ENCODE measurements at regions not wholly inside any gene's neighbourhood (a gene's known extent, or its start where the extent isn't known, plus 50 kb on each side); places are given as distances from the start of the nearest gene placed in this dataset.
"Not testable (repeated sequence)": the region's sequence is repeated elsewhere in the genome, so short reads cannot be mapped to it uniquely, and the experiment has no call there.

DNA sequence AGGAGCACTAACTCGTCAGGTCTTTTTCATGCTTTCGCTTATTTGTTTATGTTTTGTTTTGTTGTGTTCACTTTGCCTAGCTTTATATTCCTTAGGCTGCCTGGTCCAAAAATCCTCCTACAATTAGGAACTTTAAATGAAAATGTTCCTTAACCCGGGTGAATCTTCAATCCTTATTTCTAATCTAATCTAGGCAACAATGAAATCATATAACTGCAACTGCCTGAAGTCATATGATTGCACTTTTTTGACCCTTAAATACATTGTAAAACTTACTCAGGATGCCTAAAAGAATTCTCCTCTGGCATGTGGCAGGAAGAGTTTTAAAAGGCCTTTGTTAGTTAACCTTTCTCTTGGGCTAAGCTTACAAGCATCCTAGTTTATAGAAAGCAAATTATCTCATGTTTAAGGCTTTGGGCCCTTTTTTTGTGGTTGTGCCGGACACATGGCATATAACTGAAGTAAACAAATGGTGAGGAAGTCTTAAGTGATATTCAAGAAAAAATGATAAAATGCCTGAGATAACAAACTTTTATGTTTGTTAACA, 279.4 kb downstream of the FAT4 start:
- H3K4me1 ChIP-seq = no peaks in the 10 kb centered on the region
- in situ Hi-C loops (cut with MboI; ENCODE audit: low sequenced_read_pairs in 4 of 4) = no loop called here
- intact Hi-C loops (cut with DNase I; ENCODE audit: low total_unique reads) = no loop called here
- ATAC-seq = no peak
- no peaks in the 10 kb centered on the region for H3K36me3 ChIP-seq
- no peaks in the 10 kb centered on the region for H3K27me3 ChIP-seq
- H3K27ac ChIP-seq = no peak overlapping the region
- H3K9me3 ChIP-seq = no peaks in the 10 kb centered on the region
- DNase-seq = no peak
- H3K4me3 ChIP-seq = no peak overlapping the region
- TF ChIP-seq POLR2A (IDR thresholded peaks at IDR 0.05) = no peak

DNA sequence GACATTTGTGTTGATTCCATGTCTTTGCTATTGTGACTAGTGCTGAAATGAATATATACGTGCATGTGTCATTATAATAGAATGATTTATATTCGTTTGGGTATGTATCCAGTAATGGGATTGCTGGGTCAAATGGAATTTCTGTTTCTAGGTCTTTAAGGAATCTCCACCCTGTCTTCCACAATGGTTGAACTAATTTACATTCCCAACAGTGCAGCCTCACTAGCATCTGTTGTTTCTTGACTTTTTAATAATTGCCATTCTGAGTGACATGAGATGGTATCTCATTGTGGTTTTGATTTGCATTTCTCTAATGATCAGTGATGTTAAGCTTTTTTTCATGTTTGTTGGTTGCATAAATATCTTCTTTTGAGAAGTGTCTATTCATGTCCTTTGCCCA, 291.2 kb downstream of the FAT4 start:
- ATAC-seq; H3K27ac ChIP-seq; DNase-seq; H3K27me3 ChIP-seq; H3K4me3 ChIP-seq; H3K36me3 ChIP-seq; intact Hi-C loops (cut with DNase I; ENCODE audit: low total_unique reads); H3K9me3 ChIP-seq; in situ Hi-C loops (cut with MboI; ENCODE audit: low sequenced_read_pairs in 4 of 4); H3K4me1 ChIP-seq: not testable (repeated sequence)

DNA sequence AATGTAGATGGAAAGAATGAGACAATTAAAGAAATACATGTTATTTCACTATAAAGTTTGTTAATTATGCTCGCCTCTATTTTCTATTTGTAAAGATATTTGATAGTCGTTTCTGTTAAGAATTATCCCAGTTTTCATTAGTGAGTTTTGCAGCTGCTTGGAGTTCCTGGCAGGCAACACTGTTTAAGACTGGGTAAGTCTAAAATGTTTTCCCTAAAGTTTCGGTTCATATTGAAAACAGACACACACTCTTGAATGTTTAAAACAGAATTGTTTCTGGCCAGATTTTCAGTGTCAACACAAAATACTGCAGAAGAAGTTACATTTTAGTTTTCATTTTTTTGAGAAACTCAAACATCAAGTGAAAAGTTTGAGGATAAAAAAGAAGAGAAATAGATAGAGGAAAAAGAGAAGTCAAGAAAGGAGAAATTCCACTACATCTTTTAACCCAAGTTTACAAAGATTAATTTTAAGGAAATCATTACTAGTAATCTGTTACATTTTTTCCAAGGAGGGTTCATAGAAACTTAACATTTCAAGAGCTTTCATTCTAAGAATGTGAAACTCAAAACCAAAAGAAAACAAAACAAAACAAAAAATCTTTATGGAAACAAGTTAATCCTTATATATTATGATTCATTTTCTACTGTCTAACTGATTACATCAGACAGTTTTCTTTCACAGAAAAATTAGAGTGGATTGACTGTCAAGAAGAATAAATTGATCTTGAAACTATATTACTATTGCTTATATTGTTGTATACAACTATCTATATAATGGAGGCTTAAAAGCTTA, 305.5 kb downstream of the FAT4 start:
- Histone ChIP-seq H3K36me3 (no peaks in the 10 kb centered on the region), H3K9me3 (no peaks in the 10 kb centered on the region), H3K4me1 (no peaks in the 10 kb centered on the region), H3K27me3 (no peaks in the 10 kb centered on the region), H3K27ac (no peak overlapping the region), H3K4me3 (no peak overlapping the region)
- in situ Hi-C loops (cut with MboI; ENCODE audit: low sequenced_read_pairs in 4 of 4) (no loop called here), intact Hi-C loops (cut with DNase I; ENCODE audit: low total_unique reads) (no loop called here)
- TF ChIP-seq, protein P1, sequence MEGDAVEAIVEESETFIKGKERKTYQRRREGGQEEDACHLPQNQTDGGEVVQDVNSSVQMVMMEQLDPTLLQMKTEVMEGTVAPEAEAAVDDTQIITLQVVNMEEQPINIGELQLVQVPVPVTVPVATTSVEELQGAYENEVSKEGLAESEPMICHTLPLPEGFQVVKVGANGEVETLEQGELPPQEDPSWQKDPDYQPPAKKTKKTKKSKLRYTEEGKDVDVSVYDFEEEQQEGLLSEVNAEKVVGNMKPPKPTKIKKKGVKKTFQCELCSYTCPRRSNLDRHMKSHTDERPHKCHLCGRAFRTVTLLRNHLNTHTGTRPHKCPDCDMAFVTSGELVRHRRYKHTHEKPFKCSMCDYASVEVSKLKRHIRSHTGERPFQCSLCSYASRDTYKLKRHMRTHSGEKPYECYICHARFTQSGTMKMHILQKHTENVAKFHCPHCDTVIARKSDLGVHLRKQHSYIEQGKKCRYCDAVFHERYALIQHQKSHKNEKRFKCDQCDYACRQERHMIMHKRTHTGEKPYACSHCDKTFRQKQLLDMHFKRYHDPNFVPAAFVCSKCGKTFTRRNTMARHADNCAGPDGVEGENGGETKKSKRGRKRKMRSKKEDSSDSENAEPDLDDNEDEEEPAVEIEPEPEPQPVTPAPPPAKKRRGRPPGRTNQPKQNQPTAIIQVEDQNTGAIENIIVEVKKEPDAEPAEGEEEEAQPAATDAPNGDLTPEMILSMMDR (IDR thresholded peaks at IDR 0.05 in 4 of 5, conservative IDR thresholded peaks at IDR 0.05 in 1 of 5) = no peak
- TF ChIP-seq POLR2A (IDR thresholded peaks at IDR 0.05) = no peak
- no peak for ATAC-seq
- DNase-seq = no peak

DNA sequence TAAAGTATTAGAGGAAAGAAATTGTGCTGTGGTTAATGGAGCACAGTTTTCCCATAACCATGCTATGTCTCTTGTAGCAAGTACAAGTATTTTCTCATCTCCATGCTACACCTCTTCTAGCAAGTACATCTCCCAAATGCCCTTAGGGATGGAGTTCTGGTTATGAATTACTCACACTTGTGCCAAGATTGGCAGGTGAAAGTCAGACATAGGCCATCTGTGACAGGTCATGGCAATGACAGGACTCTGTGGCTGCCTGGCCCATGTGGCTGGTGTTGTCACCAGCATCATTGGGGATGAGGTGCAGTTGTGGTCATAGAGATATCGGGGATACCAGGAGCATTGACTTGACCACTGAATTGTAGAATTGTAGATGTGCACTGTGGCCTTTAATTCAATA, 310.2 kb downstream of the FAT4 start:
- Histone ChIP-seq H3K4me1 (no peaks in the 10 kb centered on the region), H3K27ac (no peak overlapping the region), H3K27me3 (no peaks in the 10 kb centered on the region), H3K4me3 (no peak overlapping the region), H3K9me3 (no peaks in the 10 kb centered on the region), H3K36me3 (no peaks in the 10 kb centered on the region)
- in situ Hi-C loops (cut with MboI; ENCODE audit: low sequenced_read_pairs in 4 of 4) = no loop called here
- intact Hi-C loops (cut with DNase I; ENCODE audit: low total_unique reads) = no loop called here
- DNase-seq (no peak), ATAC-seq (no peak)
- no peak for TF ChIP-seq POLR2A (IDR thresholded peaks at IDR 0.05)
- TF ChIP-seq, protein P1 (IDR thresholded peaks at IDR 0.05 in 4 of 5, conservative IDR thresholded peaks at IDR 0.05 in 1 of 5) = no peak

DNA sequence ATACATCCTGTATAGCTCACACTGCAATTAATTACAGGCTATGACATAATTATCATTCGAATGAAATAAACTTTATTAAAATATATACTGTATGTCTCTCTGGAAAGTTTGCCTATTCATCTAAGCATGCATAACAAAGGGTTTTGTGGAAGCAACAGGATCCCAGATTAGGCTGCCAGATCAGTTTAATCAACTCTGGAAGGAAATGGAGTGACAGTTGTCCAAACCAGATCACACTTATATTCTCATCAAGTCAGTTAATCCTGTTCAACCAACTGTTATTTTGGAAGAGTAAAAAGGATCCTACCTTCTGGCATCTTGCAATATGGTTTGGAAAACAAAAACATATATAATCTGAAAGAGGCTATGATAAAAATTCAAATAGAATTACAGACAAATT, 312.2 kb downstream of the FAT4 start:
- Histone ChIP-seq H3K36me3 (no peaks in the 10 kb centered on the region), H3K4me3 (no peak overlapping the region), H3K27me3 (no peaks in the 10 kb centered on the region), H3K4me1 (no peaks in the 10 kb centered on the region), H3K9me3 (no peaks in the 10 kb centered on the region), H3K27ac (no peak overlapping the region)
- TF ChIP-seq, protein P1 (IDR thresholded peaks at IDR 0.05 in 4 of 5, conservative IDR thresholded peaks at IDR 0.05 in 1 of 5) = no peak
- TF ChIP-seq POLR2A (IDR thresholded peaks at IDR 0.05) = no peak
- intact Hi-C loops (cut with DNase I; ENCODE audit: low total_unique reads) (no loop called here), in situ Hi-C loops (cut with MboI; ENCODE audit: low sequenced_read_pairs in 4 of 4) (no loop called here)
- no peak for DNase-seq
- no peak for ATAC-seq
